ENCODE measurements at regions not wholly inside any gene's neighbourhood (a gene's known extent, or its start where the extent isn't known, plus 50 kb on each side); places are given as distances from the start of the nearest gene placed in this dataset.

- peaks cover 3 to 17% (median 9%) of the 10 kb centered on the region in 6 donors for H3K9me3 Mint-ChIP-seq
Measured at GRCh38 chr20:24895898-24896658, 53.0 kb upstream of the CST7 start.

GRCh38 chr20:24896984-24897383 lies 52.1 kb upstream of the CST7 start:
- no peak for DNase-seq
- peaks cover 0 to 6% (median 5%) of the 10 kb centered on the region in 3 donors for H3K27me3 Mint-ChIP-seq (ENCODE audit: low read depth in 3 of 3)
- H3K9me3 Mint-ChIP-seq: peaks cover 3 to 17% (median 9%) of the 10 kb centered on the region in 6 donors
- H3K36me3 Mint-ChIP-seq: peaks cover 6 to 12% (median 9%) of the 10 kb centered on the region in 3 donors
- H3K4me1 Mint-ChIP-seq: no peaks in the 10 kb centered on the region
- no peak overlapping the region for H3K4me3 Mint-ChIP-seq
- no peak overlapping the region for H3K27ac Mint-ChIP-seq

More at GRCh38 chr20:24895898-24896658, 53.0 kb upstream of the CST7 start:
- H3K4me1 Mint-ChIP-seq: no peaks in the 10 kb centered on the region
- peaks cover 0 to 6% (median 5%) of the 10 kb centered on the region in 3 donors for H3K27me3 Mint-ChIP-seq (ENCODE audit: low read depth in 3 of 3)
- no peak overlapping the region for H3K4me3 Mint-ChIP-seq
- H3K27ac Mint-ChIP-seq: no peak overlapping the region
- H3K36me3 Mint-ChIP-seq: peaks cover 6 to 12% (median 9%) of the 10 kb centered on the region in 3 donors
- DNase-seq: no peak

GRCh38 chr20:24897974-24898373 lies 51.1 kb upstream of the CST7 start:
- no peak for DNase-seq
- Mint-ChIP-seq H3K27me3 (ENCODE audit: low read depth in 3 of 3) (peaks cover 0 to 8% (median 5%) of the 10 kb centered on the region in 3 donors), H3K27ac (no peak overlapping the region), H3K4me3 (no peak overlapping the region), H3K4me1 (no peaks in the 10 kb centered on the region), H3K36me3 (peaks cover 6 to 12% (median 9%) of the 10 kb centered on the region in 3 donors), H3K9me3 (peaks cover 3 to 17% (median 9%) of the 10 kb centered on the region in 6 donors)

- Mint-ChIP-seq H3K4me1 (no peaks in the 10 kb centered on the region), H3K4me3 (no peak overlapping the region), H3K27me3 (ENCODE audit: low read depth in 3 of 3) (peaks cover 0 to 8% (median 5%) of the 10 kb centered on the region in 3 donors)
Measured at GRCh38 chr20:24899153-24899552, 49.9 kb upstream of the CST7 start.

More at GRCh38 chr20:24899153-24899552, 49.9 kb upstream of the CST7 start:
- peaks cover 3 to 17% (median 9%) of the 10 kb centered on the region in 6 donors for H3K9me3 Mint-ChIP-seq
- H3K27ac Mint-ChIP-seq: no peak overlapping the region
- no peak for DNase-seq
- H3K36me3 Mint-ChIP-seq: peaks cover 6 to 12% (median 9%) of the 10 kb centered on the region in 3 donors

Data from immature natural killer cell (primary cell).